ENCODE measurements at regions not wholly inside any gene's neighbourhood (a gene's known extent, or its start where the extent isn't known, plus 50 kb on each side); places are given as distances from the start of the nearest gene placed in this dataset.

DNA sequence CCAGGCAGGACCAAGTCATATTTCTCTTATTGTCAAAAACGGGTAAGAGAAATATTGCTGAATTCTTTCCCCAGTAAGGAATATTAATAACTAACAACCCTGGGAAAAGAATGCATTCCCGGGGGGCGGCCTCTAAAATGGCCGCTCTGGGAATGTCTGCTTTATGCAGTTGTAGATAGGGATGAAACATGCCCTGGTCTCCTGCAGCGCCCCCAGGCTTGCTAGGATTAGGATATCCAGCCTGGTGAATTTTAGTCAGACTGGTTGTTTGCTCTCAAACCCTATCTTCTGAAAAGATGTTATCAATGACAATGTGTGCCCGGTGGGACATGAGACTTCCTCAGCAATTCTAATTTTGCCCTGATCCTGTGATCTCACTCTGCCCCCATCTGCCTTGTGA lies 448.1 kb downstream of the PTH2R start:
- H3K9me3 ChIP-seq = peaks cover 11% of the 10 kb centered on the region; the same call in 1 of the 2 replicates
- Mint-ChIP-seq H3K27me3 (ENCODE audit: insufficient read depth, unreplicated experiment) (no peaks in the 10 kb centered on the region), H3K9me3 (ENCODE audit: unreplicated experiment) (peaks cover 10% of the 10 kb centered on the region), H3K27ac (ENCODE audit: unreplicated experiment) (no peak overlapping the region), H3K4me1 (ENCODE audit: low read depth, unreplicated experiment) (no peaks in the 10 kb centered on the region), H3K4me3 (ENCODE audit: unreplicated experiment) (no peak overlapping the region), H3K36me3 (ENCODE audit: insufficient read depth, unreplicated experiment) (no peaks in the 10 kb centered on the region)
- POLR2A ChIA-PET = no interaction called here
- CTCF ChIA-PET = no interaction called here
- intact Hi-C loops (cut with micrococcal nuclease; ENCODE audit: unreplicated experiment) = no loop called here
- TF ChIP-seq, protein P1, sequence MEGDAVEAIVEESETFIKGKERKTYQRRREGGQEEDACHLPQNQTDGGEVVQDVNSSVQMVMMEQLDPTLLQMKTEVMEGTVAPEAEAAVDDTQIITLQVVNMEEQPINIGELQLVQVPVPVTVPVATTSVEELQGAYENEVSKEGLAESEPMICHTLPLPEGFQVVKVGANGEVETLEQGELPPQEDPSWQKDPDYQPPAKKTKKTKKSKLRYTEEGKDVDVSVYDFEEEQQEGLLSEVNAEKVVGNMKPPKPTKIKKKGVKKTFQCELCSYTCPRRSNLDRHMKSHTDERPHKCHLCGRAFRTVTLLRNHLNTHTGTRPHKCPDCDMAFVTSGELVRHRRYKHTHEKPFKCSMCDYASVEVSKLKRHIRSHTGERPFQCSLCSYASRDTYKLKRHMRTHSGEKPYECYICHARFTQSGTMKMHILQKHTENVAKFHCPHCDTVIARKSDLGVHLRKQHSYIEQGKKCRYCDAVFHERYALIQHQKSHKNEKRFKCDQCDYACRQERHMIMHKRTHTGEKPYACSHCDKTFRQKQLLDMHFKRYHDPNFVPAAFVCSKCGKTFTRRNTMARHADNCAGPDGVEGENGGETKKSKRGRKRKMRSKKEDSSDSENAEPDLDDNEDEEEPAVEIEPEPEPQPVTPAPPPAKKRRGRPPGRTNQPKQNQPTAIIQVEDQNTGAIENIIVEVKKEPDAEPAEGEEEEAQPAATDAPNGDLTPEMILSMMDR (IDR thresholded peaks at IDR 0.05; ENCODE audit: insufficient read depth in 1 of 2, low read depth in 1 of 2, low read length in 1 of 2, severe bottlenecking in 1 of 2, unreplicated experiment in 1 of 2) = no peak
- H3K27me3 ChIP-seq (replicated peaks; ENCODE audit: control insufficient read depth, insufficient read depth, low read length) = no peaks in the 10 kb centered on the region
- H3K4me1 ChIP-seq = no peaks in the 10 kb centered on the region
- DNase-seq = no peak
- no peak overlapping the region for H3K4me3 ChIP-seq (ENCODE audit: low read depth, low read length)
- BruUV-seq (replicated peaks) = no TSS peak
- H3K36me3 ChIP-seq (ENCODE audit: control insufficient read depth, insufficient read depth, low read length) = no peaks in the 10 kb centered on the region

DNA sequence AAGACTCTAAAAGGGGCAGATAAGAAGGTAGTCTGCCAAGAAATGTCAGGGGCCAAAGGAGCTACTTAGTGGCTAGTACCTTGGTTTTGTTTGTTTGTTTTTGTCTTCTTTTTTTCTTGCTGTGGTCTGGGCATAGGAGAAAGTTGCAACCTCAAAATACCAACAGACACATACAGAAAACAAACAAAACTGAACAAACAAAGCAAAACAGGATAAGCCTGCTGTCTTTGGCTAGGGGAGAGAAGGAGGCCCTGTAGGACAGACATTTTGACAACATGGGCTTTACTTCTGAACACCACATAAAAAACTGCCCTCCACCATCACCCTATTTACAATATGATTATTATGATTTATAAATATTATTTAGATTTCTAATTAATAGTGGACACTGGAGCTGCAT lies 460.8 kb downstream of the PTH2R start:
- Mint-ChIP-seq H3K36me3 (ENCODE audit: insufficient read depth, unreplicated experiment) (no peaks in the 10 kb centered on the region), H3K4me3 (ENCODE audit: unreplicated experiment) (no peak overlapping the region), H3K27me3 (ENCODE audit: insufficient read depth, unreplicated experiment) (no peaks in the 10 kb centered on the region), H3K4me1 (ENCODE audit: low read depth, unreplicated experiment) (no peaks in the 10 kb centered on the region), H3K9me3 (ENCODE audit: unreplicated experiment) (no peaks in the 10 kb centered on the region), H3K27ac (ENCODE audit: unreplicated experiment) (no peak overlapping the region)
- BruUV-seq (replicated peaks) = no TSS peak
- ChIA-PET CTCF (no interaction called here), POLR2A (no interaction called here)
- Histone ChIP-seq H3K9me3 (no peaks in the 10 kb centered on the region; the same call in 1 of the 2 replicates), H3K4me3 (ENCODE audit: low read depth, low read length) (no peak overlapping the region), H3K4me1 (no peaks in the 10 kb centered on the region), H3K27me3 (replicated peaks; ENCODE audit: control insufficient read depth, insufficient read depth, low read length) (no peaks in the 10 kb centered on the region), H3K36me3 (ENCODE audit: control insufficient read depth, insufficient read depth, low read length) (no peaks in the 10 kb centered on the region)
- intact Hi-C loops (cut with micrococcal nuclease; ENCODE audit: unreplicated experiment) = no loop called here
- DNase-seq = no peak
- TF ChIP-seq, protein P1 (IDR thresholded peaks at IDR 0.05; ENCODE audit: insufficient read depth in 1 of 2, low read depth in 1 of 2, low read length in 1 of 2, severe bottlenecking in 1 of 2, unreplicated experiment in 1 of 2) = no peak

DNA sequence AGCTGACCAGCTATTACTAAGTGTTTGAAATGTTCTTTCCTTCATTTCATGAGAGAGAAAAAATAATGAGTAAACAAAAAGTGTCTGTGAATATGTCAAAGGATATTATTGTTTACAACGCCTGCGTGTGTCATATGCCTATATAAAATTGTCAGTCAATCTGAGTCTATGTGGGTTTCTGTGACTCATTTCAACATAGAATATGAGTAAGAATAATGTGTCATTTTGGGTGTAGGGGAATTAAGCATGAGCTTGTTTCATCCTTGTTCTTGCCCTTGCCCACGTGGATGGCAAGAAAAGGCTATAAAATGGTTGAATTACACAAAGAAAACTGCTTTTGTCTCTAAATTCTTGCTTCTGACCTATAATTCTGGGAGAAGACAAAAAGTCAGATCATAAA lies 466.0 kb downstream of the PTH2R start:
- no peak overlapping the region for H3K27ac Mint-ChIP-seq (ENCODE audit: unreplicated experiment)
- no peaks in the 10 kb centered on the region for H3K27me3 ChIP-seq (replicated peaks; ENCODE audit: control insufficient read depth, insufficient read depth, low read length)
- no peaks in the 10 kb centered on the region for H3K36me3 ChIP-seq (ENCODE audit: control insufficient read depth, insufficient read depth, low read length)
- DNase-seq = no peak
- intact Hi-C loops (cut with micrococcal nuclease; ENCODE audit: unreplicated experiment) = no loop called here
- ChIA-PET CTCF (no interaction called here), POLR2A (no interaction called here)
- H3K9me3 Mint-ChIP-seq (ENCODE audit: unreplicated experiment) = peaks cover 8% of the 10 kb centered on the region
- H3K4me3 ChIP-seq (ENCODE audit: low read depth, low read length) = no peak overlapping the region
- H3K36me3 Mint-ChIP-seq (ENCODE audit: insufficient read depth, unreplicated experiment) = no peaks in the 10 kb centered on the region
- no peaks in the 10 kb centered on the region for H3K27me3 Mint-ChIP-seq (ENCODE audit: insufficient read depth, unreplicated experiment)
- no peak overlapping the region for H3K4me3 Mint-ChIP-seq (ENCODE audit: unreplicated experiment)
- H3K4me1 ChIP-seq = no peaks in the 10 kb centered on the region
- H3K9me3 ChIP-seq = no peaks in the 10 kb centered on the region; the same call in 1 of the 2 replicates
- BruUV-seq (replicated peaks) = no TSS peak
- H3K4me1 Mint-ChIP-seq (ENCODE audit: low read depth, unreplicated experiment) = no peaks in the 10 kb centered on the region
- TF ChIP-seq, protein P1 (IDR thresholded peaks at IDR 0.05; ENCODE audit: insufficient read depth in 1 of 2, low read depth in 1 of 2, low read length in 1 of 2, severe bottlenecking in 1 of 2, unreplicated experiment in 1 of 2) = no peak
